ENCODE measurements at regions not wholly inside any gene's neighbourhood (a gene's known extent, or its start where the extent isn't known, plus 50 kb on each side); places are given as distances from the start of the nearest gene placed in this dataset.

- H2AFZ ChIP-seq (ENCODE audit: low read length): no peak overlapping the region
- H3K9me3 ChIP-seq (ENCODE audit: low read length): no peaks in the 10 kb centered on the region
- H3K27me3 ChIP-seq (ENCODE audit: low read length): no peaks in the 10 kb centered on the region
- TF ChIP-seq EZH2 (IDR thresholded peaks at IDR 0.05; ENCODE audit: low read length, unreplicated experiment) (no peak), CTCF (conservative IDR thresholded peaks at IDR 0.05; ENCODE audit: low read depth, low read length) (no peak), EZH2phosphoT487 (IDR thresholded peaks at IDR 0.05; ENCODE audit: borderline replicate concordance, low read length) (no peak)
- H3K9ac ChIP-seq (ENCODE audit: low read length): no peak overlapping the region
- H3K4me2 ChIP-seq (ENCODE audit: low read length): no peak overlapping the region
- H3K27ac ChIP-seq (ENCODE audit: low read length): no peak overlapping the region
- intact Hi-C loops (cut with micrococcal nuclease): no loop called here
- ChIA-PET CTCF (no interaction called here), POLR2A (ENCODE audit: unreplicated experiment) (no interaction called here)
- no peaks in the 10 kb centered on the region for H3K4me1 ChIP-seq (ENCODE audit: insufficient read depth, low read length)
- no peaks in the 10 kb centered on the region for H3F3A ChIP-seq (ENCODE audit: low read length, unreplicated experiment)
- H4K20me1 ChIP-seq (ENCODE audit: low read length): no peaks in the 10 kb centered on the region
- DNase-seq: no peak
- H3K9me2 ChIP-seq (replicated peaks; ENCODE audit: low read length): no peaks in the 10 kb centered on the region
- BruUV-seq (replicated peaks): no TSS peak
- no peaks in the 10 kb centered on the region for H3K36me3 ChIP-seq (ENCODE audit: low read depth, low read length)
- no peak overlapping the region for H3K4me3 ChIP-seq (ENCODE audit: low read length)
- no peak for ATAC-seq
- no peaks in the 10 kb centered on the region for H3K79me2 ChIP-seq (ENCODE audit: low read length)
Measured at GRCh38 chr2:147125145-147125544, 719.7 kb upstream of the ACVR2A start.

- ChIA-PET CTCF (no interaction called here), POLR2A (ENCODE audit: unreplicated experiment) (no interaction called here)
- DNase-seq (no peak), ATAC-seq (no peak)
- Histone ChIP-seq H3K9me3 (ENCODE audit: low read length) (no peaks in the 10 kb centered on the region), H3K4me2 (ENCODE audit: low read length) (no peak overlapping the region), H4K20me1 (ENCODE audit: low read length) (no peaks in the 10 kb centered on the region), H3F3A (ENCODE audit: low read length, unreplicated experiment) (no peaks in the 10 kb centered on the region), H3K4me1 (ENCODE audit: insufficient read depth, low read length) (peaks cover 6% of the 10 kb centered on the region), H3K4me3 (ENCODE audit: low read length) (no peak overlapping the region), H3K79me2 (ENCODE audit: low read length) (no peaks in the 10 kb centered on the region), H3K27me3 (ENCODE audit: low read length) (no peaks in the 10 kb centered on the region), H2AFZ (ENCODE audit: low read length) (no peak overlapping the region), H3K9me2 (replicated peaks; ENCODE audit: low read length) (no peaks in the 10 kb centered on the region), H3K36me3 (ENCODE audit: low read depth, low read length) (no peaks in the 10 kb centered on the region), H3K27ac (ENCODE audit: low read length) (no peak overlapping the region), H3K9ac (ENCODE audit: low read length) (no peak overlapping the region)
- no peak for TF ChIP-seq CTCF (conservative IDR thresholded peaks at IDR 0.05; ENCODE audit: low read depth, low read length)
- TF ChIP-seq EZH2phosphoT487 (IDR thresholded peaks at IDR 0.05; ENCODE audit: borderline replicate concordance, low read length): no peak
- TF ChIP-seq EZH2 (IDR thresholded peaks at IDR 0.05; ENCODE audit: low read length, unreplicated experiment): no peak
- no TSS peak for BruUV-seq (replicated peaks)
- intact Hi-C loops (cut with micrococcal nuclease): no loop called here
Measured at GRCh38 chr2:147122944-147123343, 721.9 kb upstream of the ACVR2A start.

- DNase-seq (no peak), ATAC-seq (no peak)
- H3K36me3 ChIP-seq (ENCODE audit: low read depth, low read length): no peaks in the 10 kb centered on the region
- no peaks in the 10 kb centered on the region for H3K79me2 ChIP-seq (ENCODE audit: low read length)
- no TSS peak for BruUV-seq (replicated peaks)
- peaks cover 11% of the 10 kb centered on the region for H3K4me1 ChIP-seq (ENCODE audit: insufficient read depth, low read length)
- no peak overlapping the region for H3K9ac ChIP-seq (ENCODE audit: low read length)
- no peaks in the 10 kb centered on the region for H3K27me3 ChIP-seq (ENCODE audit: low read length)
- no peak overlapping the region for H3K4me2 ChIP-seq (ENCODE audit: low read length)
- intact Hi-C loops (cut with micrococcal nuclease): no loop called here
- no peak overlapping the region for H3K27ac ChIP-seq (ENCODE audit: low read length)
- H3K9me2 ChIP-seq (replicated peaks; ENCODE audit: low read length): no peaks in the 10 kb centered on the region
- ChIA-PET POLR2A (ENCODE audit: unreplicated experiment) (no interaction called here), CTCF (no interaction called here)
- H3K4me3 ChIP-seq (ENCODE audit: low read length): no peak overlapping the region
- no peak for TF ChIP-seq EZH2phosphoT487 (IDR thresholded peaks at IDR 0.05; ENCODE audit: borderline replicate concordance, low read length)
- TF ChIP-seq CTCF (conservative IDR thresholded peaks at IDR 0.05; ENCODE audit: low read depth, low read length): no peak
- TF ChIP-seq EZH2 (IDR thresholded peaks at IDR 0.05; ENCODE audit: low read length, unreplicated experiment): no peak
- H3K9me3 ChIP-seq (ENCODE audit: low read length): no peaks in the 10 kb centered on the region
- H4K20me1 ChIP-seq (ENCODE audit: low read length): no peaks in the 10 kb centered on the region
- no peaks in the 10 kb centered on the region for H3F3A ChIP-seq (ENCODE audit: low read length, unreplicated experiment)
- no peak overlapping the region for H2AFZ ChIP-seq (ENCODE audit: low read length)
Measured at GRCh38 chr2:147110962-147111361, 733.9 kb upstream of the ACVR2A start.

Measured in PC-3 (cell line).